ENCODE measurements at regions not wholly inside any gene's neighbourhood (a gene's known extent, or its start where the extent isn't known, plus 50 kb on each side); places are given as distances from the start of the nearest gene placed in this dataset.
"Not testable (repeated sequence)": the region's sequence is repeated elsewhere in the genome, so short reads cannot be mapped to it uniquely, and the experiment has no call there.

- DNase-seq (ENCODE audit: low spot score) = no peak
Measured at GRCh38 chr15:87722941-87723691, 533.4 kb downstream of the NTRK3 start.

DNA sequence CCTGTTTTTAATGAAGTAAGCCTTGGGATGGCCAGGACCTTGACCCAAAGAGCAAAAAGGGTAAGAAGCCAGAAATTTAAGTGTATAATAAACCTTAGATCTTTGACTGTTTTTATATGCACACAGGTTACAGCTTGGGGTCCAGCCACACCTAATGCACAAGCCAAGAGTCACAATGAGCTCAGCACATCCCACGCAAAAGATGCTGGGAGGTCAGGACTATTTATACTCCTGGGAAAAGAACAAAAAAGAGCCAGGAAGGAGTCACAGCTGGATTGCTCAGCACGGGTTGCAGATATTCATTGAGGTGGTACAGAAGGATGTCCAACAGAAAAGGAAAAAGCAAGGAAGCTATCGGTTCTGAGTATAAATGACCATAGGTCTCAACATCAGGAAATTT lies 536.3 kb downstream of the NTRK3 start:
- DNase-seq (ENCODE audit: low spot score) = no peak

- DNase-seq (ENCODE audit: low spot score) = no peak
Measured at GRCh38 chr15:87716422-87716821, 540.1 kb downstream of the NTRK3 start.

GRCh38 chr15:87715252-87715651 lies 541.3 kb downstream of the NTRK3 start:
- no peak for DNase-seq (ENCODE audit: low spot score)

- DNase-seq (ENCODE audit: low spot score) = no peak
Measured at GRCh38 chr15:87713475-87713879, 543.1 kb downstream of the NTRK3 start.

GRCh38 chr15:87712211-87712610 lies 544.3 kb downstream of the NTRK3 start:
- DNase-seq (ENCODE audit: low spot score) = no peak

GRCh38 chr15:87711026-87711425 lies 545.5 kb downstream of the NTRK3 start:
- DNase-seq (ENCODE audit: low spot score) = no peak

GRCh38 chr15:87710406-87710805 lies 546.1 kb downstream of the NTRK3 start:
- DNase-seq (ENCODE audit: low spot score) = no peak

DNA sequence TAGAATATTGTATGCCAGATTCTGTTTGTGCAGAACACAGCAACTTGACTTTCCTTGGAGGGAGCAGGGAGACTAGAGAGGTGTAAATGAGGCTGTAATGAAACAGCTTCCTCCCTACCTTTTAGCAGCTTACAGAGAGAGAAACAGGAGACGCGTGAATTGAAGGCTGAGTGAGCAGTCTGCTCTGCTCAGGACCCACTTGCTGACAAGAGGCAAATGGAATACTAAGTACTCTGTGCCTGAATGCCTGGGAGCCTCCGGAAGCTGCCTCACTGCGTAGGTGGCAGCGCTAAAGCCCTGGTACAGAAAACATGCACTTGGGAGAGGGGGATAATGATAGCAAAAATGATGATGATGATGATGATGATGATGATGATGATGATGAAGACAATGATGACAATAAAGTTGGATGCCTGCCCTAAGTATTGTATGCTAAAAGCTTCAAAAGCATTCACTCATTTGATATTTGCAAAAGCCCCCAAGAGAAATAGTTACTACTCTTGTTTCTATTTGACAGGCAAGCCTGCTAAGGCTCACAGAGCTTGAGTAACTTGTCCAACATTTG lies 548.9 kb downstream of the NTRK3 start:
- DNase-seq (ENCODE audit: low spot score) = no peak

DNA sequence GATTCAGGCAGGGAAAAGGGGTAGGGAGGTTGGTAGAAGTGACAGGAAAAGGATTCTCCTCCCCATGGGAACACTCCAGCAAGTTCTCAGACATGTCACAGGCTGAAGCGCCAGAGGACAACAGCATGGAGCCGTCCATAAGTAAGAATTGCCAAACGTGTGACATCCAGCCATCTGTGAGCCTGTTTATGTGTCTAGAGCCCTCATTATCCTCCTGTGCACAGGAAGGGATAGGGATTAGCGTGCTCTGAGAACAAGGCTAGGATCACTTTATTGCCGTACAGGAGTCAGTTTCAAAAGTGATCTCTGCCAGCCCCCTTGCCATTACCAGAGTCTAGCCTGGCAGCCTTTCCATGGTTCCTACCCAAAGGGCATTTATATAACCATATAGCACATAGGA lies 549.5 kb downstream of the NTRK3 start:
- DNase-seq (ENCODE audit: low spot score) = no peak

- no peak for DNase-seq (ENCODE audit: low spot score)
Measured at GRCh38 chr15:87706001-87706400, 550.5 kb downstream of the NTRK3 start.

DNA sequence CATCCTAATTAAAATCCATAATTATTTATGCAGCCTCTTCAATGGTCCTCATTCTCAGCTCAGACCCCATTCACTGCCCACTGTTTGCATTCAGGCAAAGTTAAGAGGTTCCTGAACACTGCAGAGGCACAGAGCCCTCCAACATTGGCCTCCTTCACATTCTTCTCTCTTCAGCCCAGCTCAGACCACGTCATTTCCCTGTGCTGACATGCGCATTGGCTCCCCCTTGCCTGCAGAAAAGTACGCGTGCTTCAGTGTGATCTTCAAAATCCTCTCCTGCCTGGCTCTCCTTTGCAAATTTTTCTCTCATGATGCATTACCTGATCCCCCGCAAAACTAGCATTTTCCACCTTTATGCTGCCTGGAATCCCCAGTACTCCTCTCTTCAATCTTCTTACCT lies 552.3 kb downstream of the NTRK3 start:
- DNase-seq (ENCODE audit: low spot score) = no peak

GRCh38 chr15:87703327-87704111 lies 553.0 kb downstream of the NTRK3 start:
- DNase-seq (ENCODE audit: low spot score) = no peak

DNA sequence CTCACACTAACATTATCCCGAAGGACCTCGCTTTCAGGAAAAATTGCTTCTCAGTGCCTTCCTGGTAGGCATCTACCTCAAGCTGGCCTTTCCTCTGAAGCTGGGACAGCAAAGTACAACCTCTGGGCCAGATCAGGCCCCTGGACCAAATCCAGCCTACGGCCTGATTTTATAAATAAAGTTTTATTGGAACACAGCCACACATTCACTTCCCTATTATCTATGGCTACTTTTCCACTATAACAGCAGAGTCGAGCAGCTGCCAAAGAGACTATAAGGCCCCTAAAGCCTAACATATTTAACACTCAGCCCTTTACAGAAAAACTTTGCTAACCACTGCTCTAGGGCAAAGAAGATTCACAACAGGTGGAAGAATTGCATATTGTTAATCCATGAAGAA lies 554.3 kb downstream of the NTRK3 start:
- no peak for DNase-seq (ENCODE audit: low spot score)

DNA sequence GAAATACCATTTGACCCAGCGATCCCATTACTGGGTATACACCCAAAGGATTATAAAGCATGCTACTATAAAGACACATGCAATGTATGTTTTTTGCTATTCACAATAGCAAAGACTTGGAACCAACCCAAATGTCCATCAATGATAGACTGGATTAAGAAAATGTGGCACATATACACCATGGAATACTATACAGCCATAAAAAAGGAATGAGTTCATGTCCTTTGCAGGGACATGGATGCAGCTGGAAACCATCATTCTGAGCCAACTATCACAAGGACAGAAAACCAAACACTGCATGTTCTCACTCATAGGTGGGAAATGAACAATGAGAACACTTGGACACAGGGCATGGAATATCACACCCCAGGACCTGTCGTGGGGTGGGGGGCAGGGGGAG lies 558.1 kb downstream of the NTRK3 start:
- not testable (repeated sequence) for DNase-seq (ENCODE audit: low spot score)

DNA sequence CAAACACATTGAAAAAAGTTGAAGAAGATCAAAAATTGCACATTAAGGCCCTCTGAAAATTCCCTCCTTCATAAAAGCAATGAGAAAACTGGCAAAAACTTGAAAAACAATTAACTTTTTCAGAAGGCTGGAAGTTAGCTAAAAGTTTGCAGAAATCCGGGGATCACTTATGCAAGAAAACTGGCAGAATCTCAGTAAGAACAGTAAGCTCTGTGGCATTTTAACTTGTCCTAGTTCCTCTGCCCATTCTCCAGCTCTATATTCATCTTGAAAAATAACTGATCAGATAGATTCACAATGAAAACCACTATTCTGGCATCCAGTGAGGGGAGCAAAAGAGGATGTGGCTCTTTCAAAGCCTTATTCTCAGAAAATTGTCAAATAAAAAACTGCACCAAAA lies 566.8 kb downstream of the NTRK3 start:
- DNase-seq (ENCODE audit: low spot score) = no peak

DNA sequence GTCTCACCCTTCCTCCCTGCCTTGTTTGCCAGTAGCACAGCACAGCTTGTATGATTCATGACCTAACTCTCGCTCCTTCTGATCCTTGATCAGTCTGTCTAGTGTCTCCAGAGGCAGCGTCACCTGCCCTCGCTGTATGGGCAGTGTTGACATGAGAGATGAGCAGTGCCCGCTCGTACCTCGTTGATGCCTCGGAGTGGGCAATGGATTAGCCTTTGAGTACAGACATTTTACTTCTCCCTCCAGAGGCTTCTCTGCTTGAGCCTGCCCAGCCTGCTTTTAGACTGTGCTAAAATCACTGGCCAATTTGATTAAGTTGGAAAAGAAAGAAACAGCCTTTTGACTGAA lies 569.0 kb downstream of the NTRK3 start:
- no peak for DNase-seq (ENCODE audit: low spot score)

GRCh38 chr15:87686841-87687522 lies 569.6 kb downstream of the NTRK3 start:
- no peak for DNase-seq (ENCODE audit: low spot score)

DNA sequence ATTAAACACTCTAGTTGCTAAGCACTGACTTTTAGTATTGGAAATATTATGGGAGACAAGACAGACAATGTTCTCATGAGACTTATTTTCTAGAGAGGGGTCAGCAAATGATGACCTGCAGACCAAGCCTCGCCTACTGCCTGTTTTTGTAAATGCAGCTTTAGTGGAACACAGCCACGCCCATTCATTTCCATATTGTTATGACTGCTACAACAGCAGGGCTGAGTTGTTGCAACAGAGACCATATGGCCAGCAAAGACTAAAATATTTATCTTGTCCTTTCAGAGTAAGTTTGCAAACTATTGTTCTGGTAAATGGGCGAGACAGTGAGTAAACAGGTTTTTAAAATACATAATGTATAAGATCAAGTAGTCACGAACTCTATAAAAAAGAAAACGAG lies 570.2 kb downstream of the NTRK3 start:
- DNase-seq (ENCODE audit: low spot score) = no peak

- DNase-seq (ENCODE audit: low spot score) = no peak
Measured at GRCh38 chr15:87682527-87682926, 574.0 kb downstream of the NTRK3 start.

DNA sequence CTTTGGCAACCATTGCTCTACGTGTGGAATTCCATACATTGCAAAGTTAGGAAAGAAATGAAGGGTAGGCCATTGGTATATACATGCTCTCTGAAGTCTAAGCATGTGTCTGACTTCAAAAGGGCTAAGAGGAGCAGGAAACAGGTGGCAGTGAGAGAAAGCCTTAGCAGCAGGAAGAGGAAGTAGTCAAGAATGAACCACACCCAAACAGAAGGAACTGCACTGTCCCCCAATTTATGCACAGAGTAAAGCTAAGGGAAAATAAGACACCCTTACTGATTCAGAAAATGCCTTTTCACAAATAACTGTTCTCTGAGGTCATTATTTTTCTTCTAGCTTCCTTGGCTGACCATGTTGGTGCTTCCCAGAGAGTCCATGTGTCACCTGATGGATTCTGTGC lies 575.4 kb downstream of the NTRK3 start:
- DNase-seq (ENCODE audit: low spot score) = no peak

DNA sequence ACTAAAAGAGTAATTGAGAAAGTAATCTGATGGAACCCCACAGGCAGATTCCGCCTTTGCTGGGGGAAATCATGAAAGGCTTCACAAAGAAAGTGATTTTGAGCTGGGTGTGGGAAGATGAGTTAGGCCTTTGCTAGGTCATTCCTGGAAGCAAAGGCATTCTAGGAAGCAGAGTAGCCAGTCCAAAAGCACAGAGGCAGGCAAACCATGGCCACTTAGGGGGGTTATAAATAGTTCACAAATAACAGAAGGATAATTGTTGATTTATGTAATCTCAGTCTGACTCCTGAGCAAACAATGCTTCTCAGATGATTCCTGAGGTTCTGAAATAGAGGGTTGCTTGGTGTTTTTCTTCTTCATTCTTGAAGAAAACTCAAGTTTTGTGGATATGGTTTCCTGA lies 576.3 kb downstream of the NTRK3 start:
- DNase-seq (ENCODE audit: low spot score) = no peak

GRCh38 chr15:87675271-87675670 lies 581.3 kb downstream of the NTRK3 start:
- no peak for DNase-seq (ENCODE audit: low spot score)

All from hepatic stellate cell (primary cell).